Stimulated activated CD4-positive, alpha-beta T cell treated with anti-CD3 and anti-CD28 coated beads, TNF-alpha, amount 100 ng/mL, for 1 hour (primary cell): ENCODE measurements at regions not wholly inside any gene's neighbourhood (a gene's known extent, or its start where the extent isn't known, plus 50 kb on each side); places are given as distances from the start of the nearest gene placed in this dataset.

Source experiments
- DNase-seq, 3 donors: peaks; one replicate each; pipeline ENCODE4 v3.0.0-alpha.2; 2020; ENCODE audit warnings: low read depth in 3 of 3, low spot score in 1 of 3

DNA sequence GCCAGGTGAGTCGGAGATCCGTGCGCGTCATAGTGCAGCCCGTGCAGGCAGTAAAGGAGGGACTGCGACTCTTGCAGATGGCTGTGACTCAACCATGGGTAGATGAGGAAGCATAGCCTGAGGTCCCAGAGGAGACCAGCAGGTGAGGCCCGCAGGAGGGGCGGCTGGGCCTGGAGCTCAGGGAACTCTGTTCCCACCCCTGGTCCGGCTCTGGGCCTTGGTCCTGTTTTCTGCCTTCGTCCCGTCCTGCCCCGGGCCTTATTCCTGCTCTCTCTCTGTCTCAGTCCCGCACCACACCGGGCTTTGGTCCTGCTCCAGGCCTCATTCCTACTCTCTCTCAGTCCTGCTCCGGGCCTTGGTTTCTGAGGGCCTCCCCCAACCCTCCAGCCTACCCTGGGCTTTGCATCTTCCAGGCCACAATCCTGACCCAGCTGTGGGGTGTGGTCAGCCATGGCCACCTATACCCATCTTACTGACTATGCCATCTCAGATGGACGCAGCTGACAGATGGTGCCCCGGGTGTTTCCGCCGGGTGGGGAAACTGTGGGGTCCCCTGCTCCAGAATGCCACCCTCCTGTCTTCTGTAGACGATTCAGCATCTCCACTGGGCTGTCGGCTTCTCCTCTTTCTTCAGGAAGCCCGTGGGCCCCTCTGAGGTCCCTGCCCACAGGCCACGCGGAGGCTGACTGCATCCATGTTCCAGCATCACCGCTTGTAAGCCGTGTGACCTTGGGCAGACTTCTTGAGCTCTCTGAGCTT, 1134.1 kb downstream of the BRD1 start:
- DNase-seq, result no peak

GRCh38 chr22:48692734-48693376, 1134.8 kb downstream of the BRD1 start:
- DNase-seq, result no peak

- no peak for DNase-seq
Measured at GRCh38 chr22:48691431-48691851, 1136.2 kb downstream of the BRD1 start.

DNA sequence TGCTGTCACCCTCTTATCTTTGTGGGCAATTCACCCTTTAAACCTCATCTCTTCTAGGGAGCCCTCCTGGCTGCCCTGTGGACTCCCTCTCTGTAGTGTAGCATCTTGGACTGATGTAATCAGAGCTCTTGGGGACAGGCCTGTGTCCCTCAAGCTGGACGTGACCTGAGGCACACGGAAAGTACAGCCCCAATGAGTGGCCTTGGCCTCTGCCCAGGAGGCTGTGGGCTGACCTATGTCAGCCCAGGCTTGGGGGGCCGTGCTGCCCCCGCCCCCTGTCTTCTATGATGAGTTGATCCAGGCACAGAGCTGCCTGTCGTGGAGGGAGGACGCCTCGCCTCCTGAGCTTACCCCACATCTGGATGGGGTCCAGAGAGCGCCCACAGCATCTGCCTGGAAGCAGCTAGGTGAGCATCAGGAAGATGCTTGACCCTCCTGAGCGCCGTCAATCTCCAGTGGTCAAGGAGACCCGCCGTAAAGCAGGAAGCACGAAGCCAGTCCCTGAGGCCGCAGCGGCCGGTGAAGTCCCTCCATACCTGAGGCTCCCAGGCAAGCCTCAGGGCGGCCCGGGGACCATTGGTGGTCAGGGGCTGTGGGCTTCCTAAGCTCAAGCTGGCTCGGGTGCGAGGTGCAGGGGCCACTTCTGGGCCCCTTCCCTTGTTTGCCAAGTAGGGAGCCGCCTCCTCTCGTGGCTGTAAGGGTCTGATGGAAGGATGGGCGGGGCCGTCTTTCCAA, 1136.9 kb downstream of the BRD1 start:
- DNase-seq, result no peak

- no peak for DNase-seq
Measured at GRCh38 chr22:48689206-48689605, 1138.5 kb downstream of the BRD1 start.

GRCh38 chr22:48688366-48688765, 1139.3 kb downstream of the BRD1 start:
- DNase-seq, result no peak

- no peak for DNase-seq
Measured at GRCh38 chr22:48687606-48688005, 1140.1 kb downstream of the BRD1 start.

- DNase-seq, result no peak
Measured at GRCh38 chr22:48686694-48687302, 1140.9 kb downstream of the BRD1 start.

- no peak for DNase-seq
Measured at GRCh38 chr22:48685767-48686166, 1141.9 kb downstream of the BRD1 start.

DNA sequence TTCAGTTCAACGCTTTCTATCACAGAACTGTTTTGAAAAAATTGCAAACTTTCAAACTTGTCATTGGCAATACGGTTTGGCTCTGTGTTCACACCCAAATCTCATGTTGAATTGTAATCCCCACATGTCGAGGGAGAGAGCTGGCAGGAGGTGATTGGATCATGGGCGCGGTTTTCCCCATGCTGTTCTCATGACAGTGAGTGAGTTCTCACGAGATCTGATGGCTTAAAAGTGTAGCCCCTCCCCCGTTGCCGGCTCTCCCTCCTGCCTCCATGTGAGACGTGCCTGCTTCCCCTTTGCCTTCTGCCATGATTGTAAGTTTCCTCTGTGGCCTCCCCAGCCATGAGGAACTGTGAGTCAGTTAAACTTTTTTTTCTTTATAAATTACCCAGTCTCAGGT, 1144.0 kb downstream of the BRD1 start:
- DNase-seq, result no peak

DNA sequence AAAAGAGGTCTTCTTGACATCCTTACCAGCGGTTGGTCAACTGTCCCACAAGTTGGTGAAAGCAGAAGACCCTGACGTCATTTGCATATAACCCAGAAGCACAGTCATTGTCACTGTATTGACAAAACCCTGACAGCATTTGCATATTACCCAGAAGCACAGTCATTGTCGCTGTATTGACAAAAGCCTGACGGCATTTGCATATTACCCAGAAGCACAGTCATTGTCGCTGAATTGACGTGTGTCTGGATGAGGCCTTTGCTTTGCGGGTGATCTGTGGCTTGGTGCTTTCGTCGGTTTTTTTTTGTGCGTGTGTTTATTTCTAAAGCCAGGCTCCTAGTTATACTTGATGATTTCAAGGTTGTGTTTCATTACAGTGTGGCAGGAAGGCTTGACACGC, 1145.2 kb downstream of the BRD1 start:
- no peak for DNase-seq

DNA sequence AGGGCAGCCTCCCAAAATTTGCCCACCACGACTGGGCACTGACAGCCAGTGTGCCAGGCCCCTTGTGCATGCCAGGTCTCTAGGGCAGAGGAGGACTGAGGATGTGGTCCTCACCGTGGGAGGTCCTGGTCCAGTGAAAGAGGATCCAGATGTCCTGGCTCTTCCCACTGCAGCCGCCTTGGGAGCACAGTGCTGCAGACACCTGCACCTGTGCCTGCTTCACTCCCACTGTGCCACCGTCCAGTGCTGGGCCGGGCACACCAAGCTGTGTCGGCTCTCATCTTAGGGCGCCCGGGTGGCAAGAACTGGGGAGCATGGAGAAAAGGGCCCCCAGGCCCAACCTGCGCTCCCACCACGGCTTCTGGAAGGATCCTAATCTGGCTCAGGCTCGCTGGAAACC, 1147.1 kb downstream of the BRD1 start:
- DNase-seq, result no peak

- no peak for DNase-seq
Measured at GRCh38 chr22:48679656-48680555, 1147.8 kb downstream of the BRD1 start.

DNA sequence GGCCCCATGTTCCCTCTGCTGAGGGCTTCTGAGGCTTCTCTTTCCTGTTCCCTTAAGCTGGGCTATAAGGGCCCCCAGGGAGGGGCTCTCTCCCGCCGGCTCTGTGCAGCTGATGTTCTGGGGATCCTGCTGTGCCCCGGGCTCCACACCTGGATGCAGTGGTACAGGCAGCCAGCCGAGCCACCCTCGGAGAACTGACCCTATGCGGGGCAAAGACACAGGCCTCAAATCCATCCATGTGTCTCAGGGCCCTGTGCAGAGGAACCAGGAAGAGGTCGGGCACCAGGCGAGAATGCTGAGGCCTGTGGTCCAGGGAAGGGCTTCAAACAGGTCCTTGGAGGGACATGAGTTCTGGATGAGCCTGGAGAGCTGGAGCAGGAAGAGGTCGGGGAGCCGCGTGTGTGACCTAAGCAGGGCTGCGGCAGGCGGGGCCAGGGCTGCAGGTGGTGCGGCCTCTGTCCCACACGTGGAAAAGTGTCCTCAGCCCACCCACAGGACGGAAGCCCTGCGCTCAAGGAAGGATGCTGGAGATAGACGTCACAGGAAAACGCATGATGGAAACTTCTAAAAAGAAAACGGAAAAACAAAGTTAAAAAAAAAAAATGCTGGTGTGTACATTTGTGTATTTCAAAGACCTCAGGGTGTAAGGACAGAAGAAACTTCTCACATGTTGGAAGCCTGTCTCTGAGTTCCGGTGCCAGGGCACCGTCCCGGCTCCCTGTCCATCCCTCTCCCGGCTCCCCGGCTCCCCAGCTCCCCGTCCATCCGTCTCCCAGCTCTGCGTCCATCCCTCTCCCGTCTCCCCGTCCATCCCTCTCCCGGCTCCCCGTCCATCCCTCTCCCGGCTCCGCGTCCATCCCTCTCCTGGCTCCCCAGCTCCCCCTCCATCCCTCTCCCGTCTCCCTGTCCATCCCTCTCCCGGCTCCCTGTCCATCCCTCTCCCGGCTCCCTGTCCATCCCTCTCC, 1149.2 kb downstream of the BRD1 start:
- DNase-seq, result no peak

DNA sequence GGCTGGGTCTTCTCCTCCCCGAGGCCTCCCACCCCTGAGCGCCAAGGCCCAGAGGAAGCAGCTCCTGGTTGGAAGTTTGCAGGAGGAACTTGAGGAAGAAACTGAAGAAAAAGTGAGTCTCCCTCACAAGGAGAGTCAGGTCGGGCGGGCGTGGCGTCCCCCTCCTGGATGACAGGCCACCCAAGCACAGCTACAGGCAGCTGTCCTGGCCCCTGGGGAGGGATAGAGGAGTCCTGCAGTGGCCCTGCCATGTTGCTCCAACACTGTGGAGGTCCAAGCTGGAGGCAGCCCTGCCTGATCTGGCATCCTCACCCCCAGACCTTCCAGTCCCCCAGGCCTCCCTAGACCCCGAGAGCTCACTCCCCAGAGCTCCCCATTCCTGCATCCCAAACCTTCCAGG, 1150.1 kb downstream of the BRD1 start:
- no peak for DNase-seq

- no peak for DNase-seq
Measured at GRCh38 chr22:48677168-48677520, 1150.5 kb downstream of the BRD1 start.

- no peak for DNase-seq
Measured at GRCh38 chr22:48676266-48677167, 1151.2 kb downstream of the BRD1 start.

- no peak for DNase-seq
Measured at GRCh38 chr22:48675830-48676145, 1151.9 kb downstream of the BRD1 start.
